ENCODE measurements at regions not wholly inside any gene's neighbourhood (a gene's known extent, or its start where the extent isn't known, plus 50 kb on each side); places are given as distances from the start of the nearest gene placed in this dataset.

- DNase-seq (ENCODE audit: low spot score) = no peak
Measured at GRCh38 chr10:8544057-8544380, 489.5 kb downstream of the GATA3 start.

- DNase-seq (ENCODE audit: low spot score) = no peak
Measured at GRCh38 chr10:8544500-8544899, 490.0 kb downstream of the GATA3 start.

- DNase-seq (ENCODE audit: low spot score) = no peak
Measured at GRCh38 chr10:8554574-8554973, 500.1 kb downstream of the GATA3 start.

- no peak for DNase-seq (ENCODE audit: low spot score)
Measured at GRCh38 chr10:8556321-8556720, 501.8 kb downstream of the GATA3 start.

GRCh38 chr10:8563478-8563877 lies 509.0 kb downstream of the GATA3 start:
- DNase-seq (ENCODE audit: low spot score) = no peak

- no peak for DNase-seq (ENCODE audit: low spot score)
Measured at GRCh38 chr10:8566737-8567136, 512.2 kb downstream of the GATA3 start.

GRCh38 chr10:8568401-8568800 lies 513.9 kb downstream of the GATA3 start:
- DNase-seq (ENCODE audit: low spot score) = no peak

GRCh38 chr10:8575620-8576019 lies 521.1 kb downstream of the GATA3 start:
- DNase-seq (ENCODE audit: low spot score) = no peak

GRCh38 chr10:8576281-8576680 lies 521.8 kb downstream of the GATA3 start:
- no peak for DNase-seq (ENCODE audit: low spot score)

GRCh38 chr10:8576911-8577310 lies 522.4 kb downstream of the GATA3 start:
- no peak for DNase-seq (ENCODE audit: low spot score)

GRCh38 chr10:8577686-8578085 lies 523.2 kb downstream of the GATA3 start:
- no peak for DNase-seq (ENCODE audit: low spot score)

GRCh38 chr10:8581521-8582225 lies 527.2 kb downstream of the GATA3 start:
- DNase-seq (ENCODE audit: low spot score) = no peak

- no peak for DNase-seq (ENCODE audit: low spot score)
Measured at GRCh38 chr10:8583096-8583495, 528.6 kb downstream of the GATA3 start.

- DNase-seq (ENCODE audit: low spot score) = no peak
Measured at GRCh38 chr10:8584666-8585065, 530.2 kb downstream of the GATA3 start.

GRCh38 chr10:8586504-8586903 lies 532.0 kb downstream of the GATA3 start:
- DNase-seq (ENCODE audit: low spot score) = no peak

- no peak for DNase-seq (ENCODE audit: low spot score)
Measured at GRCh38 chr10:8588135-8588534, 533.6 kb downstream of the GATA3 start.

GRCh38 chr10:8590518-8590917 lies 536.0 kb downstream of the GATA3 start:
- DNase-seq (ENCODE audit: low spot score) = no peak

GRCh38 chr10:8591640-8592039 lies 537.2 kb downstream of the GATA3 start:
- no peak for DNase-seq (ENCODE audit: low spot score)

- no peak for DNase-seq (ENCODE audit: low spot score)
Measured at GRCh38 chr10:8594176-8594575, 539.7 kb downstream of the GATA3 start.

GRCh38 chr10:8594711-8595110 lies 540.2 kb downstream of the GATA3 start:
- DNase-seq (ENCODE audit: low spot score) = no peak

- DNase-seq (ENCODE audit: low spot score) = no peak
Measured at GRCh38 chr10:8595140-8595539, 540.7 kb downstream of the GATA3 start.

GRCh38 chr10:8596929-8597472 lies 542.5 kb downstream of the GATA3 start:
- no peak for DNase-seq (ENCODE audit: low spot score)

GRCh38 chr10:8600192-8600591 lies 545.7 kb downstream of the GATA3 start:
- no peak for DNase-seq (ENCODE audit: low spot score)

- DNase-seq (ENCODE audit: low spot score) = no peak
Measured at GRCh38 chr10:8602821-8603220, 548.3 kb downstream of the GATA3 start.

All from NAMALWA (cell line).